ENCODE measurements at regions not wholly inside any gene's neighbourhood (a gene's known extent, or its start where the extent isn't known, plus 50 kb on each side); places are given as distances from the start of the nearest gene placed in this dataset.

GRCh38 chr20:4552075-4552640, 134.1 kb upstream of the PRNP start:
- no peak for TF ChIP-seq MYC (IDR thresholded peaks at IDR 0.05; ENCODE audit: low read depth, low read length)
- no peak for TF ChIP-seq POLR2A (IDR thresholded peaks at IDR 0.05; ENCODE audit: low read depth, low read length)
- no peak for TF ChIP-seq CTCF (IDR thresholded peaks at IDR 0.05; ENCODE audit: extremely low read depth in 1 of 2, insufficient read depth in 1 of 2, low read depth in 1 of 2, low read length in 2 of 2)
- no peak for TF ChIP-seq MAX (IDR thresholded peaks at IDR 0.05; ENCODE audit: insufficient read depth, insufficient read length)
- TF ChIP-seq POLR2AphosphoS5 (IDR thresholded peaks at IDR 0.05; ENCODE audit: insufficient read depth, low read depth, low read length), result no peak
- no peak for TF ChIP-seq EZH2 (IDR thresholded peaks at IDR 0.05; ENCODE audit: borderline replicate concordance, low read depth, low read length, severe bottlenecking)
- TF ChIP-seq FOS (IDR thresholded peaks at IDR 0.05; ENCODE audit: borderline replicate concordance, insufficient read depth, low read length), result no peak
- TF ChIP-seq JUN (IDR thresholded peaks at IDR 0.05; ENCODE audit: borderline replicate concordance, insufficient read depth, insufficient read length, low read depth), result no peak
